PC-9 (cell line): ENCODE measurements at regions not wholly inside any gene's neighbourhood (a gene's known extent, or its start where the extent isn't known, plus 50 kb on each side); places are given as distances from the start of the nearest gene placed in this dataset.
A peak's percentile ranks its signal among the peaks of the same experiment; 100 is the strongest.

Source experiments
- BruUV-seq: library from RNA; stranded (reverse); fragments of 400-500 nt; replicated peaks from 2 replicates; lab custom pipeline; 2021; lab: Mats Ljungman, UMichigan
- CTCF ChIA-PET: fragments of 300-600 bp; sonication (Branson Sonifier 250); formaldehyde crosslinking; loops from one replicate; lab custom pipeline; 2022; ENCODE audit warnings: antibody characterized with exemption; lab: Charles Lee
- POLR2A ChIA-PET: fragments of 300-600 bp; sonication (Branson Sonifier 250); formaldehyde crosslinking; loops from one replicate; lab custom pipeline; 2022; ENCODE audit warnings: antibody characterized with exemption; ENCODE audit not compliant: unreplicated experiment; lab: Charles Lee
- DNase-seq, 2 experiments: peaks; one replicate each; pipeline versions ENCODE4 v3.0.0 to v3.0.0-alpha.2; 2015 to 2022; ENCODE audit warnings: mixed read lengths in 1 of 2
- H2AFZ ChIP-seq: fragments of 200-600 bp; sonication (generic); 2 replicates; pipeline ENCODE4 v1.8.1; 2017; ENCODE audit warnings: antibody characterized with exemption
- H3F3A ChIP-seq: fragments of 200-600 bp; sonication (generic); 2 replicates; pipeline ENCODE4 v1.8.1; 2017; ENCODE audit warnings: antibody characterized with exemption, mild to moderate bottlenecking, low read depth; ENCODE audit not compliant: insufficient read depth
- H3K27ac ChIP-seq: fragments of 200-600 bp; sonication (generic); 2 replicates; pipeline ENCODE4 v1.6.1; 2016; ENCODE audit warnings: mixed run types
- H3K27me3 ChIP-seq: fragments of 200-600 bp; sonication (generic); 2 replicates; pipeline ENCODE4 v1.6.1; 2016; ENCODE audit warnings: low read depth, mixed run types; ENCODE audit not compliant: insufficient read depth
- H3K36me3 ChIP-seq: fragments of 200-600 bp; sonication (generic); 2 replicates; pipeline ENCODE4 v1.6.1; 2016; ENCODE audit warnings: low read depth, mixed run types
- H3K4me1 ChIP-seq: fragments of 200-600 bp; sonication (generic); replicated peaks from 2 replicates; pipeline ENCODE4 v1.6.1; 2016; ENCODE audit warnings: mixed run types; ENCODE audit not compliant: insufficient read depth
- H3K4me2 ChIP-seq: fragments of 200-600 bp; sonication (generic); 2 replicates; pipeline ENCODE4 v1.6.1; 2017; ENCODE audit warnings: mixed run types
- H3K4me3 ChIP-seq: fragments of 200-600 bp; sonication (generic); 2 replicates; pipeline ENCODE4 v1.6.1; 2016; ENCODE audit warnings: mixed run types
- H3K79me2 ChIP-seq: fragments of 200-600 bp; sonication (generic); 2 replicates; pipeline ENCODE4 v1.6.1; 2017; ENCODE audit warnings: low read depth, mixed run types
- H3K9me2 ChIP-seq: fragments of 200-600 bp; sonication (generic); 2 replicates; pipeline ENCODE4 v1.8.1; 2017; ENCODE audit warnings: mild to moderate bottlenecking; ENCODE audit not compliant: insufficient read depth
- H3K9me3 ChIP-seq: fragments of 200-600 bp; sonication (generic); 2 replicates; pipeline ENCODE4 v1.8.1; 2016; ENCODE audit warnings: low read depth; ENCODE audit not compliant: insufficient read depth
- H4K20me1 ChIP-seq: fragments of 200-600 bp; sonication (generic); 2 replicates; pipeline ENCODE4 v1.8.1; 2017; ENCODE audit not compliant: insufficient read depth
- CTCF ChIP-seq: fragments of 200-600 bp; sonication (generic); conservative IDR thresholded peaks from 2 replicates; pipeline ENCODE4 v1.6.1; 2017; ENCODE audit warnings: mixed run types, antibody characterized with exemption, mild to moderate bottlenecking, moderate library complexity
- EZH2 ChIP-seq: fragments of 200-600 bp; sonication (generic); IDR thresholded peaks from 2 replicates; pipeline ENCODE4 v1.8.0; 2017; ENCODE audit warnings: antibody characterized with exemption, low read depth
- intact Hi-C: fragments of 100-400 bp; cut with micrococcal nuclease; formaldehyde crosslinking; loops from one replicate; pipeline ENCODE4 v1.10.0; 2022; ENCODE audit not compliant: unreplicated experiment

DNA sequence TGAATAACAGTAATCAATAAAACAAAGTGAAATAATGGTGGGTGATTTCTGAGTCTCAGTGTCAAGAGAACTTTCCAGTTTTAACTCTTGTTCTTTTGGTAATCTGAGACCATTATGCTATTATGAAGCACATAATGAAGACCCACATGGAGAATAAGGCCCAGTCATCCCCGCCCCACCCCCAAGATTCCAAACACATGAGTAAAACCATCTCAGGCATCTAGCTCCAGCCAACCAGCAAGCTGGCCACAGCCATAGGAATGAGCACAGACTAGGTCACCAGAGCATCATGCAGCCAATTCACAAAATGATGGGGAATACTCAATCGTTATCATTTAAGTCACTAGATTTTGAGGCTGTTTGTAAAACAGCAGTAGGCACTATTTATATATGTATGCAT lies 1769.0 kb upstream of the PCDH20 start:
- H3K4me2 ChIP-seq = no peak overlapping the region
- peak in 1 of 2 experiments; percentile 60 for DNase-seq
- intact Hi-C loops = no loop called here
- no peaks in the 10 kb centered on the region for H4K20me1 ChIP-seq
- H3K9me3 ChIP-seq = no peaks in the 10 kb centered on the region
- no peak overlapping the region for H3K27ac ChIP-seq
- CTCF ChIA-PET = interaction anchor here (0.7 kb wide), 1 partner anchor 1064 kb away, joined by 3 read pairs; no protein-coding TSS in a partner anchor
- no peak overlapping the region for H3K4me3 ChIP-seq
- no peak for TF ChIP-seq EZH2
- TF ChIP-seq CTCF = no peak
- H3K79me2 ChIP-seq = no peaks in the 10 kb centered on the region
- no peaks in the 10 kb centered on the region for H3K36me3 ChIP-seq
- H2AFZ ChIP-seq = no peak overlapping the region
- H3K4me1 ChIP-seq = no peaks in the 10 kb centered on the region
- H3K9me2 ChIP-seq = no peaks in the 10 kb centered on the region; the same call in 1 of the 2 replicates
- BruUV-seq = no TSS peak
- no peaks in the 10 kb centered on the region for H3K27me3 ChIP-seq
- POLR2A ChIA-PET = no interaction called here
- H3F3A ChIP-seq = no peaks in the 10 kb centered on the region

DNA sequence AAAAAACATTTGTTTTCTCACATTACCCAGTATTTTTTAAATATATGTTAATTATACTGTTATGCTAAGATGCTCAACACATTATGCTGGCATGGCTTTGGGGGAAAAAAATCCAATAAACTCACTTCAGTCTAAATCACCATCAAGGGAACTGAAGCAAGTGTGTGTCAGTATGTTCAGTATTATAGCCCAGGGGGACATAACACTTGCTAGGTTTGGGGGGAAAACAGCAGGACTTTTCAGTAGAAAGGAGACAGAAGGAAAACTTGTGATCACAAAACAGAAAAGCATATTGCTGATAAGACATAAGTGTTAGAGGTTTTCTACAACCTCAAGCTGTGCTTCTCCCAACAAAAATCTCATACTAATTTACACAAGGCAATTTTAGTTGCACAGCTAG lies 1759.9 kb upstream of the PCDH20 start:
- Histone ChIP-seq H3K36me3 (no peaks in the 10 kb centered on the region), H3K79me2 (no peaks in the 10 kb centered on the region), H3K27ac (no peak overlapping the region), H3K27me3 (no peaks in the 10 kb centered on the region), H3K9me2 (peaks cover 4% of the 10 kb centered on the region; the same call in 1 of the 2 replicates), H3K4me3 (no peak overlapping the region), H4K20me1 (no peaks in the 10 kb centered on the region), H3K4me1 (no peaks in the 10 kb centered on the region), H3K4me2 (no peak overlapping the region), H3F3A (no peaks in the 10 kb centered on the region), H3K9me3 (no peaks in the 10 kb centered on the region), H2AFZ (no peak overlapping the region)
- intact Hi-C loops = no loop called here
- TF ChIP-seq EZH2 (no peak), CTCF (no peak)
- BruUV-seq = no TSS peak
- DNase-seq = no peak
- POLR2A ChIA-PET = no interaction called here
- CTCF ChIA-PET = no interaction called here

DNA sequence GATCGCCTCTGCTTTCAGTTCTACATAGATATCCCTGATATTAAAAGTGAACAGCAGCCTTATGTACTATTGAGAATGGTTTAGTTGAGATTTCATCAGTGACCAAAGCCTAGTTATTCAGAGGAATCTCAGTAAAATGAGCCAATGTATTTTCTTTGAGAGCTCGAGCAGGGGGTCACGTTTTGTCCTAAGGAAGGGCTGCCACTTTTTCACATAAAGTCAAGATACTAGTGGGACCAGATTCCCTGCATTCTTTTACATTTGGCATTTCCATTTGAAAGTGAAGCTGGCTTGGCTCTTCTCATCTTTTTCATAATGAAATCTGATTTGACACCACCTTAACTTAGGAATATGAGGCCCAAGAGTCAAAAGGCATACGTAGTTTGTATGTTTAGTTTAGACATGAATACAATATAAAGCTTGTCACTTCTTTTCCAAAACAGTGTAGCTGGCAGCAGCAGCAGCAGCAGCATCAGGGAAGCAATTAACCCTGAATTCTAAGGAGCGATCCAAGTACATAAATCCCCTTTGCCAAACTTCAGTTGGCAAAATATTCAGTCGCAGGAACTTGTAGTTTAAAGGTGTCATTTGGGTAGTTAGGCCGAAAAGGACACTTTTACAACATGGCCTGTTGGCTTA lies 1752.2 kb upstream of the PCDH20 start:
- H3K27me3 ChIP-seq = no peaks in the 10 kb centered on the region
- H3K4me3 ChIP-seq = no peak overlapping the region
- no peaks in the 10 kb centered on the region for H3K36me3 ChIP-seq
- H4K20me1 ChIP-seq = no peaks in the 10 kb centered on the region
- no peak for DNase-seq
- H3K4me2 ChIP-seq = no peak overlapping the region
- intact Hi-C loops = no loop called here
- H3K79me2 ChIP-seq = no peaks in the 10 kb centered on the region
- BruUV-seq = no TSS peak
- POLR2A ChIA-PET = no interaction called here
- no peaks in the 10 kb centered on the region for H3K4me1 ChIP-seq
- no peak for TF ChIP-seq CTCF
- TF ChIP-seq EZH2 = no peak
- H2AFZ ChIP-seq = no peak overlapping the region
- CTCF ChIA-PET = no interaction called here
- H3K9me2 ChIP-seq = no peaks in the 10 kb centered on the region
- no peaks in the 10 kb centered on the region for H3F3A ChIP-seq
- no peaks in the 10 kb centered on the region for H3K9me3 ChIP-seq
- no peak overlapping the region for H3K27ac ChIP-seq
